HG02973 (cell line): ENCODE measurements at regions not wholly inside any gene's neighbourhood (a gene's known extent, or its start where the extent isn't known, plus 50 kb on each side); places are given as distances from the start of the nearest gene placed in this dataset.

Experiments used
- ATAC-seq: cut with Tn5 transposase; IDR thresholded peaks from one replicate; pipeline ENCODE4 v1.9.1; 2021; ENCODE audit warnings: moderate library complexity; ENCODE audit not compliant: unreplicated experiment

DNA sequence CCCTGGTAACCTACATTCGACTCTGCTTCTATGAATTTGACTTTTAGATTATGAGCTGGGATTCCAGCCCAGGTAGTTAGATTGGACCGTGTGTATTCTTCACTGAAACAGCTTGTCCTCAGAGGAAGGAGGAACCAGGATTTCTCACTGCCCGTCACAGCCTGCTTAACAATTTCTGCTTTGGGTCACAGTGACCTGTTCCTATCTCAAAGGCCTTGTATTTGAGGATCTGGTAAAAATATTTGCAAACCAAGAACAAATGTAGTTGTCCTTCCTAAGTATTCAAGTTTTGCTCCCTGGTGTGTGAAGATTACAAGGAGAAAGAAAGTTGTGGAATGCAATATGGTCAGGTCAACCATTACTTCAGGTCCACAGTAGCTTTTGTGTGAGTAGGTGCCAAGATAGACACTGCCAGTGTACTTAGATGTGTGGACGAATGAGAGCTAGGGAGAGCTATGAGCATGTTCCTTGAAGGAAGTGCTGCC, 55.1 kb downstream of the KIF4B start:
- no peak for ATAC-seq

DNA sequence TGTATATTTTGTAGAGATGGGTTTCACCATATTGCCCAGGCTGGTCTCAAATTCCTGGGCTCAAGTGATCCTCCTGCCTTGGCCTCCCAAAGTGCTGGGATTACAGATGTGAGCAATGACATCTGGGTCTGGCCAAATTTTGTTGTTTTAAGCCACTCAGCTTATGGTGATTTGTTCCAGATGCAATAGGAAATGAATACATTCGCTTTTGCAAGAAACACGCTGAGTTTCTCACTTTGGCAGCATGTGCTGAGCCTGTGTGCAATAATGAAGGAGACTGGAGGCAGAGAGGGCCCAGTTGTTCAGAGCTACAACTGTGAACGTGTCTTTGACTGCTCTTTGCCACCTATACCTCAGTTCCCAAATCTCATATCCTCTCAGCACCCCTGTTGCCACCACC, 56.4 kb downstream of the KIF4B start:
- no peak for ATAC-seq

DNA sequence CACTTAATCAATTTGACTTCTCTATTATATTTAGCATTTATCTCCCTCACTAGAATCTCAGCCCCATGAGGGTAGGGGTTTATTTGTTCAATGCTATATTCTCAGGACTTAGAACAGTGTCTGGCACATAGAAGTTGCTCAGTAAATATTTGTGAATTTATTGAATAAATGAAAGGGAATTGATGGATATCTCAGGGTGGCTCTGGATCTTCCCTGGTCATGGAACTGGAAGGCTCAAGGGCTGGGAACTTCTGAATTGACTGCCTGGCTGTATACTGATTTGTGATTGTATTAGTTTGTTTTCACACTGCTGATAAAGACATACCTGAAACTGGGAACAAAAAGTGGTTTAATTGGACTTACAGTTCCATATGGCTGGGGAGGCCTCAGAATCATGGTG, 57.2 kb downstream of the KIF4B start:
- no peak for ATAC-seq

DNA sequence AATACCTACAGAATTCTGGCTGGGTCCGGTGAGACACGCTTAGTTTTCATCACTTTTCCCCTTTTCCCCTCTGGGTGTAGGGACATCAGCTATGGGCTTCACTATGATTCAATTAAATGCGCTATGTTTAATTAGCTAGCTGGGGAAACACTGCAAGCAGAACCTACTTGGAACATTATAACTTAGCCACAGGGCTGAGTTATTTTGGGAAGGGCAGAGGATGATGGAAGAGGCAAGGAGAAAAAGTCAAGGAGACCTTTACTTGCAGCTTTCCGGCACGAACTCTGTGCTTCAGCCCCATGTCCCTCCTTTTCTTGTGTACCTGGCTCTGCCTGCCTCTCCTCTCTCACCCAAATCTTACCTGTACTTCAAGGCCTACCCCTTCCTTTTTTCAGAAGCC, 62.8 kb downstream of the KIF4B start:
- ATAC-seq, result no peak

DNA sequence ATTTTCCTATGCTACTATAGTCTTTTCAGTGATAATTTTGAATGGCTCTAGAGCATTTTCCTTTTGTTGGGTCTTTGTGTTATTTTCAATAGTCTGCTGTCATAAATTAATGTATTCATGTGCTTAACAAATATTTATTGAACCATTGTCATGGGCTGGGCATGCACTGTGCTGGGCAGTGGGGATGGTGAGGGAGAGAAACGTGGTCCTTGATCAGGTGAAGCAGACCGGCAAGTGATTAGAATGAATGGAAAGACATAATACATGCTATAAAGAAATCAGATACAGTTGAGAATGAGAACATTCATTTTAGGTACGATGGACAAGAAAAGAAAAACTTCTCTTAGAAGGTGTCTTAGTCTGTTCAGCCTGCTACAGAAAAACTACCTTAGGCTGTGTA, 66.1 kb downstream of the KIF4B start:
- no peak for ATAC-seq

DNA sequence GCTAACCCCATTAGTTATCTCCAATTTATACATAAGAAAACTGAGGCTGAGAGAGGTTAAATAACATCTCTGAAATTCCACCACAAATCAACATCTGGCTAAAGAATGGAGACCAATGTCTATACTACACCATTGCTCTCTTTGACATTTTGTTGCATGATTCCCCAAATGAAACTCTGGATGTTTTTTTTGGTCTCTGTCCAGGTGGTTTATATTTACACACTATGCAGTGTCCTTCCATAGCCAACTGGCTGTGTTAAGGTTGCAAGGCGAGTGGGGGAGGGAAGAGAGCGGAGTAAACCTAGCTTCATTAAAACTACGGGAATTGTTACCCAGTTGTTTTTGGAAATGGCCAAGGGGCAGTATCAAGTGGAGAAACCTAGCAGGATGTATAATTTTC, 67.2 kb downstream of the KIF4B start:
- no peak for ATAC-seq

DNA sequence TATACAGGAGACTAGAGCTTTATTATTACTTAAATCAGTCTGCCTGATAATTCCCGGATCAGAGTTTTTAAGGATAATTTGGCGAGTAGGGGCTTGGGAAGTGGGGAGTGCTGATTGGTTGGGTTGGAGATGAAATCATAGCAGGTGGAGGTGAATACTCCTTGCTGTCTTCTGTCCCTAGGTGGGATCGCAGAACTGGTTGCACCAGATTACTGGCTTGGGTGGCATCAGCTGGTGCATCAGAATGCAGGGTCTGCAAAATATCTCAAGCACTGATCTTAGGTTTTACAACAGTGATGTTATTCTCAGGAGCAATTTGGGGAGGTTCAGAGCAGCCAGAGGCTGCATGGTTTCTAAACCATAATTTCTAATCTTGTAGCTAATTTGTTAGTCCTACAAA, 68.1 kb downstream of the KIF4B start:
- ATAC-seq, result no peak

DNA sequence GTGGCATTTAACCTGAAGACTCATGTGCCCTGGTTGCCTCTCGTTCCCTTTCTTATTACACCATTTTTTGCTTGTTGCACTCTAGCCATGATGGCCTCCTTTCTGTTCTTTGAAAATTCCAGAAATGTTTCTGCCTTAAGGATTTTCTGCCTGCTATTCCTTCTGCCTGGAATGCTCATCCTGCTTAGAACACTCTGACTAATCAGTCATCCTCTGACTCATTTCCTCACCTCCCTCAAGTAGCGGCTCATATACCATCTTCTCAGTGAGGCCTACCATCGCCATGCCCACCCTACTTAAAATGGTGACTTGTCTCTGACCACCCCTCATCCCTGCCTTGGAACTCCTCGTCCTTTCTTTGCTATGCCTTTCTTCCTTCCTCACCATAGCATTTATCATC, 68.8 kb downstream of the KIF4B start:
- ATAC-seq, result no peak

DNA sequence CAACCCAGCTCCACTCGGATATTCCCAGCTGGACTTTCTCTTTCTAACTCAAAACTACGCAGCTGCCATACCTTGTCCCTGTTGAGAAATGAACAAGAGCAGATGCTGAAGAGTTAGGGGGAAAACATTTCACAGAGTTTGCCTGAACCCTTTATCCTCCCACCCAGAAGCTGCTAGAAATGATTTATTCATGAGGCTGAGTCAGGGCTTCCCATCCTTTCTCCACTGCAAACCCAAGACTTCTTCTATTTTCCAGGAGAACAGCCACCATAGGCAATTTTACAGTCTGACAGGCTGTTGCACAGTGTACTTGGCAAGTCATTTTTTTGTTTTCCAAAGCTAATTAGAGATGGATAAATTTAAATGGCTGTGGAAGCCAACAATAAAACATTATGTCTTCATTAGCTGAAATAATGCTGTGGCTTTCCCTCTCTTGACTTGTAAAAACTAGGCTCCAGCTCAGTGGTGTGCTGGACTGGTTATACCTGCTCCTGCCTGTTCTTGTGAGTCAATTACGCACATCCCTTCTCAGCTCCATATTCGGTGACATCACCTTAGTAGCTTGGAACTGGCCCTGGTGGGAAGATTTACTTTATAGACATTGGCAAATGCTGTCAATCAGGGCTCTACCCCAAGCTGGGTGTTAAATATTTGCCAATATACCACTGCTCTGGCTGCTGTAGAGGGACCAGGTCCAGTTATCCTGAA, 71.9 kb downstream of the KIF4B start:
- ATAC-seq, result no peak

DNA sequence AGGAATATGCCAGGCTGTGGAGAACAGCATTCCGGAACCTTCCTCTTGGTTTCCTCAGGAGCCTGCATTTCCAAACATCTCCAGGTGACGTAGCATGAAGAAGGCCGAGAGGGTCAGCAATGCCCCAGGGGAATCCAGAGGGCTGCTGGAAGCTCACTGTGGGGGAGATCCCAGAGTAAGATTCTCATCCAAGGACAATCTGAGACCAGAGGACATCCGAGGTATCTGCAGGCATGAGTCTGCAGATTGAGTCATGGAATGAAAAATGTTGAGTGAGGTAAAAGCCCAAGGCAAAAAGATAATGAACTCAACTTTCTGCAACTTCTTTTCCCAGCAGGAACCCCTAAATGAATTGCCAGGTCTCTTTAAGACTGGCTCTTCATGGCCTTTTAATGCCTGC, 73.5 kb downstream of the KIF4B start:
- no peak for ATAC-seq

DNA sequence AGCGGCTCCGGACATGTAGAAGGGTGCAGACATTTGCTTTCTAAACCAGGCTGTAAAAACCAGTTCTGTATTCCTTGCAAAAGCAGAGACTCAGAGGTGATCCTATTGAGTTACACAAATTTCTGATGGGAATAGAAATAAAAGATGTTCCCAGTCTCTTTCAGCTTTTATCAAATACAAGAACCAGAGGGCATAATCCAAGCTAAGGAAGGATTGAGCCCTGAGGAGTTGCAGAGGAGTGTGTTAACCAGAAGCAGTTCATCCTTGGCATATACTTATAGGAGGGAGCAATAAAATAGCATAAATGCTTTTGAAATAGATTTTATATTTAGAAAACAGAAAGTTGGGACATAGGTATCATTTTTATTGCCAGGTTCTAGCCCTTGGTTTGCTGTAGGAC, 75.3 kb downstream of the KIF4B start:
- no peak for ATAC-seq

DNA sequence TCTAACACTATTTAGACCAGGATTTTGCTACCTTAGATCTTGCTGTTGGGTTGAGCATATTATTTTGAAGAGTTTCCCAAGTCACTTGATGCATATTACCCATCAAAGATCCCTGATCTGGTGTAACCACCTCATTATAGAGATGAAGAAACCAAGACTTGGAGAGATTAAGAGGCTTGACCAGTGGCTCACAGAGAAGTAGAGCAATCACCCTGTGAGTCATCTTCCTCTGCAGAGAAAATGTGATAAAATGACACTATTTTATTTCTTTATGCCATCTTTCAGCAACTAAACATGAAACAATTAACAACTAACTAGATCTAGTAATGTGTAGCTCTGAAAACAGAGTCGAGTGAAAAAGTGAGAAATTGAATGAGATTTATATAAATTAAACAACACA, 76.1 kb downstream of the KIF4B start:
- no peak for ATAC-seq

DNA sequence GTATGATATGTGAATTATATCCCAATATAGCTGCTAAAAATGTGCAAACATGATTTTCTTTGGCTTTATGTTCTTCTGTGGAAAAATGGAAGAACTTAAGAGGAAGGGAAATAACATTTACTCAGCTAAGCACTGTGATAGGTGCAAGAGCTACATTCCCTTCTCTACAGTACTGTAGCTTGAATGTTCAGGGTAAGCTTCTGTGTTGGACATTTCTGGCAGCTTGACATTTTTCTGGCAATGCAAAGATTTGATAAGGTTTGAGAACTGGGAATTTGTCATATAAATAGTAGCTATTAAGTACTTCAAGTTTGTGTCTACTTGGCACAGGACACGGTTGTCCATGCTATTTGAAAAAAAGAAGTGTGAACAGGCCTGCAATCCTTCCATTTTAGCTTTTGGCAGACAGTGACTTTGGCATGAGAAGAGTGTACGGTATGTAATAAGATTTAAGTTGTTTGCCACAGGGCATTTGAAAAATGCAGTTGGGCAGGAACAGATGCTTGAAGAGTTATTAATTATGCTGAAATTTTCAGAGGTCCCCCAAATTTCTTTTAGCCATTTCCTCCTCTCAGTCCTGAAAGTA, 77.6 kb downstream of the KIF4B start:
- no peak for ATAC-seq

DNA sequence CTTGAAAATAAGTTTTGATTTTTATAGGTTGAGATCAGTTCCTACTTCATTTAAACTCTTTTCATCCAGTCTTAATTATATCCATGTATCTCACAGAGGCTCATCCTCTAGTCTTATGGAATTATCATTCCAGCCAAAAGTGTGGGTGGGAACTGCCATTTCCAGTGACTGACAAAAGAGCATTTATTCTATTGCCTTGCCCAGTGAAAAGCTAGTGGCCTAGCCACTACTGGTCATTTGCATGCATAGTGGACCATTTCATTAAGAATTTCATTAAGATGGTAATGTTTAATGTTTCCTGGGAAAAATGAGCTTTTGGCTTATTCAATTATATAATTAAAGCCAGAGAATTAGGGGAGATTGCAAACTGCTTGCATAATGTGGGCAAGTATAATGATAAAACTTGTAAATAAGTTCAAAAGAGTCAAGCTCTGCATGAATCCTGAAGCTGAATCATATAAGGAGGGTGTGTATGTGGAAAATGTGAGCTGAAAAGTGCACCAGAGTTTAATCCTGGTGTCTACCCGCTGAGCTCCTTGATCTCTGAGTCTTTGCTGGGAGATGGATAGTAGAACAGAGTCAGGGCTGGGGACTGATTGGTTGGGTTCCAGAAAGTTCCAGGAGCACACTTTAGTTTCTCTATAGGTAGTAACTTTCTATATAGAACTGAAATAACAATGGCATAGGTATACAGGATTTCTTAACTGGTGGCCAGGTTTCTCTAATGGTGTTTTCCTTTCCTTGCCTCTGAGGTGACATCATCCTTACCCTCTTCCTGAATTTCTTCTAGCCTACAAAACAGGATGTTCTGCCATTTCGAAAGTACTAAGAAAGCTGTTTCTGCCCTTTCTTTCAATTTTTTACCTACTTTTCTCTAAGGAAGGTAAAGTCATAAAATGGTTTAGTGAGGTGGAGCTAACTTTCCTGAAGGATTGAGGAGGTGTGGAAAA, 78.5 kb downstream of the KIF4B start:
- no peak for ATAC-seq

DNA sequence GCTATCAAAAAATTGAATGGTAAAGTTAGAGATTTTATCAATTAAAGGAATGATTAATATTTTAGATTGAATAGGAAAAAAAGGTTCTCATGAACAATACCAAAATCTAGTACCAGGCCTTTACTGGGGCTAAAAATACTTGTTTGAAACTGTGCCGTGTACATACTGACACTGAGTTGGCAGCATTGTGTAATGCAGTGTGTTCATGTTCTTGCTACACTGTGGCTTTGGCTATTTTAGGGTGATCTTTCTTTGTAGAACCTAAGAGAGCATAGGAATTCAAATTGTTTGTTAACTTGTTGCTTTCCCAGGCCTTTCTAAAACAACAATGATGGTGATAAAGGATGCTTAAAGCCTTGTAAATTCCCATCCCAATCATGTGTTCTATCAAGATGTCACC, 80.9 kb downstream of the KIF4B start:
- ATAC-seq, result no peak

DNA sequence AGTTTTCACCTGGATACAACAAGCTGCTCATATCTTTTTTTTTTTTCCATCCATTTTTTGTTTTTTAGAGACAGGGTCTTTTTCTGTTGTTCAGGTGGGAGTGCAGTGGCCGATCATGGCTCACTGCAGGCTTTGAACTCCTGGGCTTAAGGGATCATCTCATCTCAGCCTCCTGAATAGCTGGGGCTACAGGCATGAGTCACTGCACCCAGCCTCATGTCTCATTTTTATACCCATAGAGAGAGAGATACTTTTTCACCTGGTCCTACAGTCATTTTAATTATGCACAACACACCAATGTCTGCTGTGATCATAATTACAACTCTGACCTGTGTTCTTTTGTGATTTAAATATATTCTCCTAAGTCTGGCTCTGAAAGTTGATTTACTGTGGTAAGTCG, 84.4 kb downstream of the KIF4B start:
- no peak for ATAC-seq

DNA sequence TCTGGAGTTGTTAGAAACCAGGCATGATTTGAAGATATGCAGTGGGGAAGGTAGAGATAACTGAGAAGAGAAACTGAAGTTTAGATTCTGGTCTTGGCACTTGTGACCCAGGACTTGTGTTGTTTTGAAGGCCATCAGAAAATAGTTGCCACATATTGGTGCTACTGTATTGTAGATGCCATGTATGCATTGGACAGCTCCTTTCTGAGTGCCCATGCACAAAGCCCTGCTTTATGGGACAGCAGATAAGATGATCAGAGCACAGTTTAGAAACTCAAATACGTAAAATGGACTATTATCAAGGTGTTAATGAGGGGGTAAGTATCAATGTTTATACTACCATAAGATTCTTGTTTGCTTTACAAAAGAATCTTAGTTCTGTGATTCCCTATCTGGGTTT, 84.9 kb downstream of the KIF4B start:
- no peak for ATAC-seq

DNA sequence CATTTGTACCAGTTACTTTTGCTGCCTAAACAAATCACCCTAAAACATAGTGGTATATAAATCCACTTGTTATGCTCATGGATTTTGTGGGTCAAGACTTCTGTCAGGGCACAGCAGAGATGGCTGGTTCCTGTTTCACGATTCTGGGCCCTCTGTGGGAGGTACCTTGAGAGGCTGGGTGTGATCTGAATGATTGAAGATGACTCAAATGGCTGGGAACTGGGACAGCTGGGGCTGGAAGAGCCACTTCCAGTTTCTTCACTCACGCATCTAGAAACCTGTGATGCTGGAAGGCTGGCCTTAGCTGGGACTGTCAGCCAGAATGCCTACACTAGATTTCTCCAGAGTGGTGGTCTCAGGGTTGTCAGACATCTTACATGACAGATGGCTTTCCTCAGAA, 88.1 kb downstream of the KIF4B start:
- ATAC-seq, result no peak

DNA sequence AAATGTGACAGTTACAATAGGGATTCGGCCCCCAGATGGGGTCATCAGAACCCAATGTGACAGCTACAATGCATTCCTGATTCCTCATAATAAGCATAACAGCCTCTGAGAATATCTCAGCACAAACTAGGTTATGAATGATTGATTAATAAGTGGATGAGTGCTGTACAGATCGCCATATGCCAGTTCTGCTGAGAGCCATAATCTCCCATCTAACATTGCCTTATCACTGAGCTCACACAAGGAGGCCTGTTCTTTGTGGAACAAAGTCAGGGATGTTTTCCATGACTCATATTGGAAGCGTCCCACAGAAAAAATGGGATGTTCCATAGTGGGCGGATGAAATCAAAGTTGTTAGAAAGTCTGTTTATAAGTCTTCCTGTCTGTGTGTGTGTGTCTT, 89.6 kb downstream of the KIF4B start:
- no peak for ATAC-seq

DNA sequence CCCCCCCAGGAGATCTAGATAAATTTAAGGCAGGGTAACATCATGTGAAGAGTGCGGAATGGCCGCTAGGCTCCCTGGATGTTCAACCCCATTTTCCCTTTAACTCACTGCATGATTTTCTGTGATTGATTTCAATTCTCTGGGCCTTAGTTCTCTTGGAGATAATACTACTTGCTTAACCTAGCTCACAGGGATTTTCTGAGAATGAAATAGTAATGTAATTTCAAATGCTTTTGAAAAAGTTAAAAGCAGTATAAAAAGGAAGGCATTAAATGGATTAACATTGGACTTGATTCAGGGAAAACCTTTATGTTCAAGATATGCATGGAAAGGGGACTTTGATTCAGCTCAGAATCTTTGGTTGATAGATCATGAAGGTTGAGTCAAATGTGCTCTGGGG, 90.9 kb downstream of the KIF4B start:
- ATAC-seq, result no peak

DNA sequence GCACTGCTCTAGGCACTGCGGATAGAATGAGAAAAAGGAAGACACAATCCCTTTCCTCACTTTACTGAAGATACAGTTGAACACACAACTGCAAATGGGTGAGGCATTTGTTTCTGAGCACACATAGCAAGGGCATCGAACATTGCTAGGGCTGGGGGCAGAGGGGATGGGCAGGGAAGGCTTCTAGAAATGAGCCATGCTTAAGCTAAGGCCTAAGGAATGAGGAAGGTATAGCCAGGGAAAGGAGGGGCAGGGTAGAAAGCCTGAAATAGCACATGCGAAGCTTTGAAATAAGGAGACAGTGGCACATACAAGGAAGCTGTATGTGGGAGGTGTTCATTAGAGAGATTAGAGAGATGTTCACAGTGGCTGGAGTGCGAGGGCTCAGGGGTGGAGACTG, 92.7 kb downstream of the KIF4B start:
- no peak for ATAC-seq

DNA sequence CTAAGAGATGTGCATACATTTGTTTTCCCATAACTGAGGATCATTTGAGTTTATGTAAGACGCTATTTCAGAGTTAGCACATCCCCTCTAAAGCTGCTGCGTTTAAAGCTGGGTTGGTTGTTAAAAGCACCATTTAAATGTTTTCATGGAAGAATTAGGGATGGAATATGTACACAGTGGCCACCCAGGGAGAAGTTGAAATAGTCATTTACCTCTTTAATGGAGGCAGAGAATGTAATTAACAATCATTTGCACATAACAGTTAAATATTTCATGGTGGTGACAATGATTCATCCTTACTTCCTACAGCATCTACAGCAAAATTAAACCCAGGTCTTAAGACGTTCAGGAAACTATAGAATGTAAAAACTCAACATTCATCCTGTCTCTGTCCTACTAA, 100.3 kb downstream of the KIF4B start:
- ATAC-seq, result no peak
